Liver (tissue), 8 donors: ENCODE measurements at regions not wholly inside any gene's neighbourhood (a gene's known extent, or its start where the extent isn't known, plus 50 kb on each side); places are given as distances from the start of the nearest gene placed in this dataset.
"Not testable (repeated sequence)": the region's sequence is repeated elsewhere in the genome, so short reads cannot be mapped to it uniquely, and the experiment has no call there.

Experiments used
- DNase-seq: peaks from one replicate; pipeline ENCODE4 v3.0.0-alpha.2; 2017; ENCODE audit warnings: low spot score
- H3K27ac ChIP-seq, 2 donors: one replicate each; pipeline ENCODE4 v1.7.0; 2013; ENCODE audit warnings: inconsistent platforms in 2 of 2, low read length in 2 of 2, control low read depth in 1 of 2, low read depth in 1 of 2, mild to moderate bottlenecking in 1 of 2
- H3K27me3 ChIP-seq, 4 donors: one replicate each; pipeline versions ENCODE4 v1.6.1 to v1.7.0; 2013; ENCODE audit warnings: low read length in 3 of 4, inconsistent platforms in 1 of 4, mild to moderate bottlenecking in 1 of 4, moderate library complexity in 1 of 4; ENCODE audit not compliant: control insufficient read depth in 4 of 4, insufficient read depth in 4 of 4
- H3K36me3 ChIP-seq, 4 donors: one replicate each; pipeline versions ENCODE4 v1.6.1 to v1.7.0; 2013; ENCODE audit warnings: low read length in 3 of 4, mild to moderate bottlenecking in 3 of 4, low read depth in 1 of 4, moderate library complexity in 1 of 4; ENCODE audit not compliant: control insufficient read depth in 4 of 4, insufficient read depth in 3 of 4
- H3K4me1 ChIP-seq, 4 donors: one replicate each; pipeline versions ENCODE4 v1.6.1 to v1.7.0; 2013; ENCODE audit warnings: low read length in 3 of 4, mild to moderate bottlenecking in 3 of 4, moderate library complexity in 1 of 4; ENCODE audit not compliant: control insufficient read depth in 4 of 4, insufficient read depth in 4 of 4
- H3K4me3 ChIP-seq, 3 donors: one replicate each; pipeline versions ENCODE4 v1.6.1 to v1.7.0; 2013; ENCODE audit warnings: low read length in 3 of 3, control low read depth in 1 of 3, low read depth in 1 of 3, mild to moderate bottlenecking in 1 of 3
- H3K9ac ChIP-seq, 2 donors: one replicate each; pipeline ENCODE4 v1.7.0; 2013; ENCODE audit warnings: low read length in 2 of 2, mild to moderate bottlenecking in 2 of 2, moderate library complexity in 2 of 2, control low read depth in 1 of 2, low read depth in 1 of 2
- H3K9me3 ChIP-seq, 4 donors: one replicate each; pipeline versions ENCODE4 v1.6.1 to v1.7.0; 2013; ENCODE audit warnings: low read length in 3 of 4; ENCODE audit not compliant: control insufficient read depth in 4 of 4
- CTCF ChIP-seq: fragments of 150-350 bp; IDR thresholded peaks from 2 replicates; pipeline ENCODE4 v1.5.1; 2017; ENCODE audit warnings: improper control_type of control experiment, low read depth, low read length; ENCODE audit not compliant: missing input control
- EGR1 ChIP-seq, 2 donors: IDR thresholded peaks; 2 replicates each; pipeline ENCODE4 v1.6.1; 2016 to 2018; ENCODE audit warnings: antibody characterized with exemption in 2 of 2, low read depth in 2 of 2
- FOXA1 ChIP-seq: IDR thresholded peaks from 2 replicates; pipeline ENCODE4 v1.6.1; 2016; ENCODE audit warnings: antibody characterized with exemption
- FOXA2 ChIP-seq: IDR thresholded peaks from 2 replicates; pipeline ENCODE4 v1.6.1; 2016; ENCODE audit warnings: antibody characterized with exemption
- GABPA ChIP-seq, 2 donors: IDR thresholded peaks in 1 of 2; conservative IDR thresholded peaks in 1 of 2; 2 replicates each; pipeline ENCODE4 v1.6.1; 2016; ENCODE audit warnings: antibody characterized with exemption in 2 of 2, mild to moderate bottlenecking in 1 of 2, moderate library complexity in 1 of 2
- HNF4A ChIP-seq, 2 donors: conservative IDR thresholded peaks; 2 replicates each; pipeline ENCODE4 v1.6.1; 2016; ENCODE audit warnings: antibody characterized with exemption in 2 of 2, mild to moderate bottlenecking in 2 of 2
- HNF4G ChIP-seq: IDR thresholded peaks from 2 replicates; pipeline ENCODE4 v1.6.1; 2016; ENCODE audit warnings: antibody characterized with exemption
- JUND ChIP-seq, 2 donors: IDR thresholded peaks; 2 replicates each; pipeline ENCODE4 v1.6.1; 2016; ENCODE audit warnings: antibody characterized with exemption in 2 of 2
- NR2F2 ChIP-seq: IDR thresholded peaks from 2 replicates; pipeline ENCODE4 v1.6.1; 2016; ENCODE audit warnings: antibody characterized with exemption
- RAD21 ChIP-seq, 2 donors: IDR thresholded peaks; 2 replicates each; pipeline ENCODE4 v1.6.1; 2016; ENCODE audit warnings: antibody characterized with exemption in 2 of 2, mild to moderate bottlenecking in 2 of 2
- RXRA ChIP-seq, 2 donors: IDR thresholded peaks; 2 replicates each; pipeline ENCODE4 v1.6.1; 2017 to 2018; ENCODE audit warnings: antibody characterized with exemption in 2 of 2, mild to moderate bottlenecking in 1 of 2
- SP1 ChIP-seq: IDR thresholded peaks from 2 replicates; pipeline ENCODE4 v1.6.1; 2018; ENCODE audit warnings: antibody characterized with exemption, mild to moderate bottlenecking
- TAF1 ChIP-seq: conservative IDR thresholded peaks from 2 replicates; pipeline ENCODE4 v1.6.1; 2016; ENCODE audit warnings: antibody characterized with exemption, mild to moderate bottlenecking
- YY1 ChIP-seq: IDR thresholded peaks from 2 replicates; pipeline ENCODE4 v1.6.1; 2016; ENCODE audit warnings: antibody characterized with exemption, mild to moderate bottlenecking
- WGBS: extraction: QIAGEN DNeasy Blood & Tissue Kit; methylation state at CpG from one replicate; pipeline ENCODE4 v1.1.7; 2013; 5-methylcytosine and 5-hydroxymethylcytosine counted together
- TF ChIP-seq, protein P1 (sequence below): IDR thresholded peaks from 2 replicates; pipeline ENCODE4 v1.6.1; 2016; ENCODE audit warnings: antibody characterized with exemption
- TF ChIP-seq, protein P2 (sequence below): IDR thresholded peaks from 2 replicates; pipeline ENCODE4 v1.6.1; 2016; ENCODE audit warnings: antibody characterized with exemption
- TF ChIP-seq, protein P3 (sequence below): IDR thresholded peaks from 2 replicates; pipeline ENCODE4 v1.6.1; 2016; ENCODE audit warnings: antibody characterized with exemption
- TF ChIP-seq, protein P4 (sequence below): IDR thresholded peaks from 2 replicates; pipeline ENCODE4 v1.6.1; 2016; ENCODE audit warnings: antibody characterized with exemption, mild to moderate bottlenecking
- donor health status: healthy.
- donor health status: healthy.
- donor health status: healthy.
- donor health status: healthy.
- donor health status: healthy.

- Histone ChIP-seq H3K4me3 (no peak overlapping the region), H3K27ac (no peak overlapping the region), H3K27me3 (no peaks in the 10 kb centered on the region), H3K4me1 (no peaks in the 10 kb centered on the region), H3K36me3 (no peaks in the 10 kb centered on the region), H3K9ac (no peak overlapping the region), H3K9me3 (no peaks in the 10 kb centered on the region)
- no peak for TF ChIP-seq YY1
- TF ChIP-seq, protein P1, sequence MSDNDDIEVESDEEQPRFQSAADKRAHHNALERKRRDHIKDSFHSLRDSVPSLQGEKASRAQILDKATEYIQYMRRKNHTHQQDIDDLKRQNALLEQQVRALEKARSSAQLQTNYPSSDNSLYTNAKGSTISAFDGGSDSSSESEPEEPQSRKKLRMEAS = no peak
- TF ChIP-seq TAF1 = no peak
- TF ChIP-seq FOXA2 = no peak
- TF ChIP-seq, protein P2, sequence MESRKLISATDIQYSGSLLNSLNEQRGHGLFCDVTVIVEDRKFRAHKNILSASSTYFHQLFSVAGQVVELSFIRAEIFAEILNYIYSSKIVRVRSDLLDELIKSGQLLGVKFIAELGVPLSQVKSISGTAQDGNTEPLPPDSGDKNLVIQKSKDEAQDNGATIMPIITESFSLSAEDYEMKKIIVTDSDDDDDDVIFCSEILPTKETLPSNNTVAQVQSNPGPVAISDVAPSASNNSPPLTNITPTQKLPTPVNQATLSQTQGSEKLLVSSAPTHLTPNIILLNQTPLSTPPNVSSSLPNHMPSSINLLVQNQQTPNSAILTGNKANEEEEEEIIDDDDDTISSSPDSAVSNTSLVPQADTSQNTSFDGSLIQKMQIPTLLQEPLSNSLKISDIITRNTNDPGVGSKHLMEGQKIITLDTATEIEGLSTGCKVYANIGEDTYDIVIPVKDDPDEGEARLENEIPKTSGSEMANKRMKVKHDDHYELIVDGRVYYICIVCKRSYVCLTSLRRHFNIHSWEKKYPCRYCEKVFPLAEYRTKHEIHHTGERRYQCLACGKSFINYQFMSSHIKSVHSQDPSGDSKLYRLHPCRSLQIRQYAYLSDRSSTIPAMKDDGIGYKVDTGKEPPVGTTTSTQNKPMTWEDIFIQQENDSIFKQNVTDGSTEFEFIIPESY = no peak
- TF ChIP-seq GABPA (IDR thresholded peaks at IDR 0.05 in 1 of 2, conservative IDR thresholded peaks at IDR 0.05 in 1 of 2) = no peak
- no peak for TF ChIP-seq HNF4G
- no peak for TF ChIP-seq NR2F2
- TF ChIP-seq, protein P3, sequence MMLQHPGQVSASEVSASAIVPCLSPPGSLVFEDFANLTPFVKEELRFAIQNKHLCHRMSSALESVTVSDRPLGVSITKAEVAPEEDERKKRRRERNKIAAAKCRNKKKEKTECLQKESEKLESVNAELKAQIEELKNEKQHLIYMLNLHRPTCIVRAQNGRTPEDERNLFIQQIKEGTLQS = no peak
- no peak for TF ChIP-seq RXRA (IDR thresholded peaks at IDR 0.05)
- TF ChIP-seq FOXA1 = no peak
- no peak for TF ChIP-seq CTCF
- TF ChIP-seq JUND (IDR thresholded peaks at IDR 0.05) = no peak
- no peak for TF ChIP-seq EGR1 (IDR thresholded peaks at IDR 0.05; ENCODE audit: low read depth in 2 of 2)
- no peak for TF ChIP-seq HNF4A (conservative IDR thresholded peaks at IDR 0.05)
- TF ChIP-seq, protein P4, sequence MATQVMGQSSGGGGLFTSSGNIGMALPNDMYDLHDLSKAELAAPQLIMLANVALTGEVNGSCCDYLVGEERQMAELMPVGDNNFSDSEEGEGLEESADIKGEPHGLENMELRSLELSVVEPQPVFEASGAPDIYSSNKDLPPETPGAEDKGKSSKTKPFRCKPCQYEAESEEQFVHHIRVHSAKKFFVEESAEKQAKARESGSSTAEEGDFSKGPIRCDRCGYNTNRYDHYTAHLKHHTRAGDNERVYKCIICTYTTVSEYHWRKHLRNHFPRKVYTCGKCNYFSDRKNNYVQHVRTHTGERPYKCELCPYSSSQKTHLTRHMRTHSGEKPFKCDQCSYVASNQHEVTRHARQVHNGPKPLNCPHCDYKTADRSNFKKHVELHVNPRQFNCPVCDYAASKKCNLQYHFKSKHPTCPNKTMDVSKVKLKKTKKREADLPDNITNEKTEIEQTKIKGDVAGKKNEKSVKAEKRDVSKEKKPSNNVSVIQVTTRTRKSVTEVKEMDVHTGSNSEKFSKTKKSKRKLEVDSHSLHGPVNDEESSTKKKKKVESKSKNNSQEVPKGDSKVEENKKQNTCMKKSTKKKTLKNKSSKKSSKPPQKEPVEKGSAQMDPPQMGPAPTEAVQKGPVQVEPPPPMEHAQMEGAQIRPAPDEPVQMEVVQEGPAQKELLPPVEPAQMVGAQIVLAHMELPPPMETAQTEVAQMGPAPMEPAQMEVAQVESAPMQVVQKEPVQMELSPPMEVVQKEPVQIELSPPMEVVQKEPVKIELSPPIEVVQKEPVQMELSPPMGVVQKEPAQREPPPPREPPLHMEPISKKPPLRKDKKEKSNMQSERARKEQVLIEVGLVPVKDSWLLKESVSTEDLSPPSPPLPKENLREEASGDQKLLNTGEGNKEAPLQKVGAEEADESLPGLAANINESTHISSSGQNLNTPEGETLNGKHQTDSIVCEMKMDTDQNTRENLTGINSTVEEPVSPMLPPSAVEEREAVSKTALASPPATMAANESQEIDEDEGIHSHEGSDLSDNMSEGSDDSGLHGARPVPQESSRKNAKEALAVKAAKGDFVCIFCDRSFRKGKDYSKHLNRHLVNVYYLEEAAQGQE = no peak
- TF ChIP-seq RAD21 (IDR thresholded peaks at IDR 0.05) = no peak
- TF ChIP-seq SP1 = no peak
- no peak for DNase-seq
Observed at GRCh38 chr12:86710109-86710508, 453.9 kb upstream of the MGAT4C start.

DNA sequence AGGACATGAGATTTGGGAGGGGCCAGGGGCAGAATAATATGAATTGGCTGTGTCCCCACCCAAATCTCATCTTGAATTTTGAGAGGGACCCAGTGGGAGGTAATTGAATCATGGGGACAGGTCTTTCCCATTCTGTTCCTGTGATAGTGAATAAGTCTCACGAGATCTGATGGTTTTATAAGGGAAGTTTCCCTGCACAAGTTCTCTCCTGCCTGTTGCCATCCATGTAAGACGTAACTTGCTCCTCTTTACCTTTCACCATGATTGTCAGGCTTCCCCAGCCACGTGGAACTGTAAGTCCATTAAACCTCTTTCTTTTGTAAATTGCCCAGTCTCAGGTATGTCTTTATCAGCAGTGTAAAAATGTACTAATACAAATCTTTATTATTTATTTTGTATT is 452.8 kb upstream of the MGAT4C start:
- H3K27me3 ChIP-seq, H3K27ac ChIP-seq, H3K9ac ChIP-seq, H3K9me3 ChIP-seq, H3K4me3 ChIP-seq, H3K36me3 ChIP-seq, DNase-seq, H3K4me1 ChIP-seq: not testable (repeated sequence)
- 53% methylated on average over 3 of the region's 3 CpGs for WGBS
